ENCODE measurements at regions not wholly inside any gene's neighbourhood (a gene's known extent, or its start where the extent isn't known, plus 50 kb on each side); places are given as distances from the start of the nearest gene placed in this dataset.
"Not testable (repeated sequence)": the region's sequence is repeated elsewhere in the genome, so short reads cannot be mapped to it uniquely, and the experiment has no call there.

DNA sequence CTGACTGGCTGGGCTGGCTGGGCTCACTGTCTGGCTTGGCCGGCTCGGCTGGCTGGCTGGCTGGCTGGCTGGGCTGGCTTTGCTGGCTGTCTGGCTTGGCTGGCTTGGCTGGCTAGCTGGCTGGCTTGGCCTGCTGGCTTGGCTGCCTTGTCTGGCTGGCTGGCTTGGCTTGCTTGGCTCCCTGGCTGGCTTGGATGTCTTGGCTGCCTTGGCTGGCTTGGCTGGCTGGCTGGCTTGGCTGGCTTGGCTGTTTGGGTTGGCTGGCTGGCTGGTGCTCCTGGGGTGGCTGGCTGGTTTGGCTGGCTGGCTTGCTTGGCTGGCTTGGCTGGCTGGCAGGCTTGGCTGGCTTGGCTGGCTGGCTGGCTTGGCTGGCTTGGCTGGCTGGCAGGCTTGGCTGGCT lies 2836.9 kb downstream of the RPIA start:
- H3K27me3 ChIP-seq (ENCODE audit: control insufficient read depth, insufficient read depth, low read length); H3K9ac ChIP-seq (ENCODE audit: low read depth, low read length); H3K36me3 ChIP-seq (ENCODE audit: insufficient read depth, low read length); H3K9me3 ChIP-seq (replicated peaks; ENCODE audit: low read length); H3K4me2 ChIP-seq (ENCODE audit: low read length); H3K4me3 ChIP-seq (ENCODE audit: low read length); H3K4me1 ChIP-seq (ENCODE audit: control insufficient read depth, insufficient read depth, low read length): not testable (repeated sequence)

DNA sequence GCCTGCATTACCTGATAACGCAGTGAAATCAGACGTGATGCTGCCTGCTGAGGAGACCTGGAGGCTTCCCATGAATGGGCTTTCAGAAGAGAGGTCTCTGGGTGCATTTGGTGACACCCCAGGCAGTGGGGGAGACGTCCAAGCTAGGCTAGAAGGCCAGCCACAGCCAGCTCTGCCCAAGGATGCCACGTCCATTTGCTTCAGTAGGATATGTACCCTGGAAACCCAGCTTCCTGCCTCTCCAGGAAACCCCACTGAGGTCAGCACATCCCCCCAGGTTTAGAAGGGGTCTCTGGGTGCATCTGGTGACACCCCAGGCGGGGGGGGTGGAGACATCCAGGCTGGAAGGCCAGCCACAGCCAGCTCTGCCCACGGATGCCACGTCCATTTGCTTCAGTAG lies 2844.6 kb downstream of the RPIA start:
- not testable (repeated sequence) for H3K4me3 ChIP-seq (ENCODE audit: low read length); H3K4me1 ChIP-seq (ENCODE audit: control insufficient read depth, insufficient read depth, low read length); H3K27me3 ChIP-seq (ENCODE audit: control insufficient read depth, insufficient read depth, low read length); H3K4me2 ChIP-seq (ENCODE audit: low read length); H3K36me3 ChIP-seq (ENCODE audit: insufficient read depth, low read length); H3K9me3 ChIP-seq (replicated peaks; ENCODE audit: low read length); H3K9ac ChIP-seq (ENCODE audit: low read depth, low read length)

DNA sequence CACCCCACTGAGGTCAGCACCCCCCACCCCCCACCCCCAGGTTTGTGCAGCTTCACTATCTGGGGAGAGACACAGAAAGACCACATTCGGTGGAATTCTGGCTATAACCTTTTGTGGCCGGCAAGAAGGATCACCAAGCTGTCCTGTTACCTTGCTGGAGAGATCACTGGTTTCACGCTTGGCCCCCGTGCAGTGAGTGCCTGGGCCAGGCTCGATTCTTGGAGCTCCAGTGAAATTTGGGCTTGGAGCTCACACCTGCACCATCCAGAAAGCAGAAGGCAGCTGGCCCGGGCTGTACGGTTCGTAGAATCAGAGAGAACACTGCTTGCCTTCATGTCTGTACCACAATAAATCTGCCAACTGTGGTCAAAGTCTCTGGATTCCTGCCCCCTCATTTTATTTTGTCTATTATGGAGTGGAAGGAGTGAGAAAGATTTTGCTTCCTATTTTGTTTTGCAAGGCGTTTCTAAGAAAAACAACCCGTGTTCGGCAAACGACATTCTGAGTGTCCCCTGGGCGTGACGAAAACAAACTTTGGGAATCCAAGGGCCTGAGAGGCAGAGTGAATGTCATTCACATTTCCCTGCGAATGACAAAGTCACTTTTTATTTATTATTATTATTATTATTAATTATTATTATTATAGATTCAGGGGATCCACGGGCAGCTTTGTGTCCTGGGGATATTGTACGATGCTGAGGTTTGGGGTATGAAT lies 2845.2 kb downstream of the RPIA start:
- H3K9ac ChIP-seq (ENCODE audit: low read depth, low read length); H3K36me3 ChIP-seq (ENCODE audit: insufficient read depth, low read length); H3K9me3 ChIP-seq (replicated peaks; ENCODE audit: low read length): not testable (repeated sequence)

DNA sequence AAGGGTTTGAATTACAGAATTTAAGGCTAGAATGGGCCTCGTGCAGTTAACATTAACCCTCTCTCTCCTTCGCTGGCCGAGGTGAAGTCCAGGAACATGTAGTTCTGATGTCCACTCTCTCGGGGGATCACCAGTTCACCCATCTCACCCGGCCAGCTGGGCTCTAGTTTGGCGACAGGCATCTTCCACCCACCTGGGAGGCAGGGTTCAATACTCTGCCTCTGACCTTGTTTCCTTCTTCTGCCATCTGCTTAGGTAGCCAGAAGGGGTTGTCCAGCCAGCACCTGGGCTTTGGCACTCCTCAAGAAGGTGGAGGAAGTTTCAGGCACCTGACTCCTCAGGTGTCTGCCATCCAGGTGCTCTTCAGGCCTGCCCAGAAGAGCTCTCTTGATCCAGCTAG lies 2857.8 kb downstream of the RPIA start:
- not testable (repeated sequence) for H3K9me3 ChIP-seq (replicated peaks; ENCODE audit: low read length); H3K4me2 ChIP-seq (ENCODE audit: low read length)

More for the DNA sequence above, 2845.2 kb downstream of the RPIA start:
- H3K4me2 ChIP-seq (ENCODE audit: low read length); H3K4me1 ChIP-seq (ENCODE audit: control insufficient read depth, insufficient read depth, low read length); H3K27me3 ChIP-seq (ENCODE audit: control insufficient read depth, insufficient read depth, low read length); H3K4me3 ChIP-seq (ENCODE audit: low read length): not testable (repeated sequence)

DNA sequence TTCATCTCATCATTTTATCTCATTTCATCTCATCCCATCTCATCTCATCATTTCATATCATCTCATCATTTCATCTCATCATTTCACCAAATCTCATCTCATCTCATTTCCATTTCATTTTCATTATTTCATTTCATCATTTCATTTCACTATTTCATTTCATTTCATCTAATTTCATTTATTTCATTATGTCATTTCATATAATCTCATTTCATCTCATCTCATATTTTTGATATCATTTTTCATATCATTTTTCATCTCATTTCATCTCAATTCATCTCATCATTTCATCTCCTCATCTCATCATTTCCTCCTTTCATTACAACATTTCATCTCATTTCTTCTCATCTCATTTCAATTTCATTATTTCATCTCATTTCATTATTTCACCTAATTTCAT lies 2866.8 kb downstream of the RPIA start:
- not testable (repeated sequence) for H3K4me1 ChIP-seq (ENCODE audit: control insufficient read depth, insufficient read depth, low read length); H3K27me3 ChIP-seq (ENCODE audit: control insufficient read depth, insufficient read depth, low read length); H3K4me2 ChIP-seq (ENCODE audit: low read length); H3K9me3 ChIP-seq (replicated peaks; ENCODE audit: low read length); H3K36me3 ChIP-seq (ENCODE audit: insufficient read depth, low read length); H3K4me3 ChIP-seq (ENCODE audit: low read length); H3K9ac ChIP-seq (ENCODE audit: low read depth, low read length)

More for the DNA sequence above, 2857.8 kb downstream of the RPIA start:
- not testable (repeated sequence) for H3K4me1 ChIP-seq (ENCODE audit: control insufficient read depth, insufficient read depth, low read length); H3K27me3 ChIP-seq (ENCODE audit: control insufficient read depth, insufficient read depth, low read length); H3K4me3 ChIP-seq (ENCODE audit: low read length); H3K36me3 ChIP-seq (ENCODE audit: insufficient read depth, low read length); H3K9ac ChIP-seq (ENCODE audit: low read depth, low read length)

DNA sequence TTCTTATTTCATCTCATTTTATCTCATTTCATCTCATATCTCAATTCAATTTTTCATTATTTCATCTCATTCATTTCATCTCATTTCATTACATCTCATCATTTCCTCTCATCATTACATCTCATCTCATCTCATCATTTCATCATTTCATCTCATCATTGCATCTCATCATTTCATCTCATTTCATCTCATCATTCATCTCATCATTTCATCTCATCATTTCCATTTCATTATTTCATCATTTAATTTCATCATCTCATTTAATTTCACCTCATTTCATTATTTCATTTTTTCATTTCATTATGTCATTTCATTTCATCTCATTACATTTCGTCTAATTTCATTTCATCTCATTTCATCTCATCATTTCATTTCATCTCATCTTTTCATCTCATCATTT lies 2867.8 kb downstream of the RPIA start:
- H3K4me3 ChIP-seq (ENCODE audit: low read length); H3K9me3 ChIP-seq (replicated peaks; ENCODE audit: low read length); H3K9ac ChIP-seq (ENCODE audit: low read depth, low read length); H3K4me1 ChIP-seq (ENCODE audit: control insufficient read depth, insufficient read depth, low read length); H3K36me3 ChIP-seq (ENCODE audit: insufficient read depth, low read length); H3K27me3 ChIP-seq (ENCODE audit: control insufficient read depth, insufficient read depth, low read length); H3K4me2 ChIP-seq (ENCODE audit: low read length): not testable (repeated sequence)

DNA sequence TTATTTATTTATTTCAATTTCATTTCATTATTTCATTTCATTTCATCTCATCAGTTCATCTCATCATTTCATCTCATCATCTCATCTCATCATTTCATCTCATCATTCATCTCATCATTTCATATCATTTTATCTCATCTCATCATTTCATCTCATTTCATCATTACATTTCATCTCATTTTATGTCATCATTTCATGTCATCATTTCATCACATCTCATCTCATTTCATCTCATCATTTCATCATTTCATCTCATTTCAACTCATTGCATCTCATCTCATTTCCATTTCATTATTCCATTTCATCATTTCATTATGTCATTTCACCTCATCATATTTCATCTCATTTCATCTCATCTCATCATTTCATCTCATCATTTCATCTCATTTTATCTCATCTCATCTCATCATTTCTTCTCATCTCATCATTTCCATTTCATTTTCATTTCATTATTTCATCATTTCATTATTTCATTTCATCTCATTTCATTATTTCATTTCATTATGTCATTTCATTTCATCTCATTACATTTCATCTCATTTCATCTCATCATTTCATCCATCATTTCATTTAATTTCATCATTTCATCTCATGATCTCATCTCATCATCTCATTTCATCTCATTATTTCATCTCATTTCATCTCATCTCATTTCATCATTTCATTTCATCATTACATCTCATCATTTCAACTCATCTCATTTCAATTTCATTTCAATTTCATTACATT lies 2868.6 kb downstream of the RPIA start:
- not testable (repeated sequence) for H3K9ac ChIP-seq (ENCODE audit: low read depth, low read length); H3K36me3 ChIP-seq (ENCODE audit: insufficient read depth, low read length); H3K4me3 ChIP-seq (ENCODE audit: low read length); H3K27me3 ChIP-seq (ENCODE audit: control insufficient read depth, insufficient read depth, low read length); H3K4me1 ChIP-seq (ENCODE audit: control insufficient read depth, insufficient read depth, low read length); H3K9me3 ChIP-seq (replicated peaks; ENCODE audit: low read length); H3K4me2 ChIP-seq (ENCODE audit: low read length)

DNA sequence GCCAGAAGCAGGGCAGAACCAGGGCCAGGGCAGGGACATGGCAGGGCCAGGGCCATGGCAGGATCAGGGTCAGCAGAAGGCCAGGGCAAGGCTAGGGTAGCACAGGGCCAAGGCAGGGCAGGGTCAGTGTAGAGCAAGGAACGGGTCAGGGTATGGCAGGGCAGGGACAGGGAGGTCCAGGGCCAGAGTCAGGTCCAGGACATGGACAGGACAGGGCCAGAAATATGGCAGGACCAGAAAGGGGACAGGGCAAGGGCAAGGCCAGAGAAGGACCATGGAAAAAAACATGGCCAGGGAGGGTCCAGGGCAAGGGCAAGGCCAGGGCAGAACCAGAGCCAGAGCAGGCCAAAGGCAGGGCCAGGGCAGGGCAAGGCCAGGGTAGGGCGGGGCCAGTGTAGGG lies 2870.7 kb downstream of the RPIA start:
- H3K9ac ChIP-seq (ENCODE audit: low read depth, low read length); H3K27me3 ChIP-seq (ENCODE audit: control insufficient read depth, insufficient read depth, low read length); H3K4me1 ChIP-seq (ENCODE audit: control insufficient read depth, insufficient read depth, low read length); H3K9me3 ChIP-seq (replicated peaks; ENCODE audit: low read length); H3K4me2 ChIP-seq (ENCODE audit: low read length); H3K36me3 ChIP-seq (ENCODE audit: insufficient read depth, low read length); H3K4me3 ChIP-seq (ENCODE audit: low read length): not testable (repeated sequence)

DNA sequence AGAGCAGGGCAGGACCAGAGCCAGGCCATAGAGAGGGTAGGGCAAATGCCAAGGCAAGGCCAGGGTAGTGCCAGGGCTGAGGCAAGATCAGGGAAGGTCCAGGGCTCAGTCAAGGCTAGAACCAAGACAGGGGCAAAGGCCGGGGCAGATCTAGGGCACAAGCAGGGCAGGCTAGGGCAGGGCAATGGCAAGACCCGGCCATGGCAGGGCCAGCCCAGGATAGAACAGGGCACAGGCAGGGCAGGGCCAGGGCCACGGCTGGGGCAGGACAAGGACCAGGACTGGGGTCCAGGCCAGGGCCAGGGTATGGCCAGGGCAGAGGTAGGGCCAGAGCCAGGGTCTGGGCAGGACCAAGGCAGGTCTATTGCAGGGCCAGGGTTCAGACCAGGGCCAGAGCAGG lies 2873.2 kb downstream of the RPIA start:
- H3K9me3 ChIP-seq (replicated peaks; ENCODE audit: low read length); H3K9ac ChIP-seq (ENCODE audit: low read depth, low read length); H3K4me3 ChIP-seq (ENCODE audit: low read length); H3K36me3 ChIP-seq (ENCODE audit: insufficient read depth, low read length); H3K27me3 ChIP-seq (ENCODE audit: control insufficient read depth, insufficient read depth, low read length); H3K4me1 ChIP-seq (ENCODE audit: control insufficient read depth, insufficient read depth, low read length); H3K4me2 ChIP-seq (ENCODE audit: low read length): not testable (repeated sequence)

DNA sequence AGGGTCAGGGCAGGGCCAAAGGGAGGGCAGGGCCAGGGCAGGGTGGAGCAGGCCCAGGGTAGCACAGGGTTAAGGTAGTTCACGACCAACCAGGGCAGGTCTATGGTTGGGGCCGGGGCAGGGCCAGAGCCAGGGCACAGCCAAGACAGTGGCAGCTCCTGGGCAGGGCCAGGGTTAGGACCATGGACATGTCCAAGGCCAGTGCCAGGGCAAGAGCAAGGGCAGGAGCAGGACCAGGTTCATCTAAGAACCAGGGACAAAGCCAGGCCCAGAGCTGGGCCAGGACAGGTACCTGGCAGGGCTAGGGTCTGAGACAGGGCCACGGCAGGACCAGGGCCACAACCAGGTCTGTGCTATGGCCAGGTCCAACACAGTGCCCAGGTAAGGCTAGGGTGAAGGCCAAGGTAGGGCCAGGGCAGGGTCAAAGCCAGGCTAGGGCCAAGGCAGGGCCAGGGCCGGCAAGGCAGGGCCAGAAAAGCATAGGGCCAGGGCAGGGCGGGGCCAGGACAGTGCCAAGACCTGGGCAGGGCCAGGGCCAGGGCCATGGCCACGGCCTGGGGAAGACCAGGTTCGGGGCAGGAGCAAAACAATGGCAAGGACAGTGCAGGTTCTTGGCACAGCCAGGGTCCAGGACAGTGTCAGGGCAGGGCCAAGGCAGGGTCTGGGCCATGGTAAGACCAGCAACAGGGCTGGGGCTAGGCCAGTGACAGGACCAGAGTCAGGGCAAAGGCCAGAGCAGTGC lies 2874.4 kb downstream of the RPIA start:
- not testable (repeated sequence) for H3K36me3 ChIP-seq (ENCODE audit: insufficient read depth, low read length); H3K27me3 ChIP-seq (ENCODE audit: control insufficient read depth, insufficient read depth, low read length); H3K4me3 ChIP-seq (ENCODE audit: low read length); H3K9me3 ChIP-seq (replicated peaks; ENCODE audit: low read length); H3K4me2 ChIP-seq (ENCODE audit: low read length); H3K4me1 ChIP-seq (ENCODE audit: control insufficient read depth, insufficient read depth, low read length); H3K9ac ChIP-seq (ENCODE audit: low read depth, low read length)

DNA sequence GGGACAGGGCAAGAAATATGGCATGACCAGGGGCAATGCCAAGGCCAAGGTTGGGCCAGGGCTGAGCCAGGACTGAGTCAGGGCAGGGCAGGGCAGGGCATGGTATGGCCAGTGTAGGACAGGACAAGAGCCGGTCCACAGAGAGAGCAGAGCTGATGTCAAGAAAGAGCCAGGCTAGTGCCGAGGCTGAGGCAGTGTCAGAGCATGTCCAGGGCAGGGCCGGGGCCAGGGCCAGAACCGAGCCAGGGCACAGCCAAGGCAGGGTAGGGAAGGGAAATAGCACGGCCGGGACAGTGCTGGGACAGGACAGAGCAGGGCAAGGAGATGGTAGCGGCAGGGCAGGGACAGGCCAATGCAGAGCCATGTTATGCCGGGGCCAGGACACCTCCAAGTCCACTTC lies 2875.1 kb downstream of the RPIA start:
- not testable (repeated sequence) for H3K4me1 ChIP-seq (ENCODE audit: control insufficient read depth, insufficient read depth, low read length); H3K9ac ChIP-seq (ENCODE audit: low read depth, low read length); H3K9me3 ChIP-seq (replicated peaks; ENCODE audit: low read length); H3K36me3 ChIP-seq (ENCODE audit: insufficient read depth, low read length); H3K4me3 ChIP-seq (ENCODE audit: low read length); H3K27me3 ChIP-seq (ENCODE audit: control insufficient read depth, insufficient read depth, low read length); H3K4me2 ChIP-seq (ENCODE audit: low read length)
